HepG2 (cell line): ENCODE measurements at regions not wholly inside any gene's neighbourhood (a gene's known extent, or its start where the extent isn't known, plus 50 kb on each side); places are given as distances from the start of the nearest gene placed in this dataset.

Experiments used
- ATAC-seq: fragments of 200-7000 bp; cut with Tn5 transposase; 3 replicates; pipeline ENCODE4 v1.9.1; 2020; ENCODE audit warnings: mild to moderate bottlenecking, moderate library complexity
- BruUV-seq: library from RNA; stranded (reverse); fragments of 400-500 nt; replicated peaks from 2 replicates; lab custom pipeline; 2021; lab: Mats Ljungman, UMichigan
- CTCF ChIA-PET: fragments of 300-600 bp; formaldehyde crosslinking; extraction: SDS; loops from one replicate; lab custom pipeline; 2021; ENCODE audit warnings: low total read pairs, inconsistent platforms, low intra/inter-chr PET ratio; lab: Yijun Ruan, JAX
- POLR2A ChIA-PET: fragments of 350-600 bp; sonication (Branson Sonifier 250); formaldehyde crosslinking; loops from one replicate; lab custom pipeline; 2020; ENCODE audit warnings: antibody characterized with exemption, inconsistent platforms; lab: Yijun Ruan, JAX
- DNase-seq: peaks from one replicate; pipeline ENCODE4 v3.0.0-alpha.2; 2015; ENCODE audit warnings: low spot score
- FAIRE-seq: peaks from 3 replicates; lab custom pipeline; 2011; peaks lifted over from hg19 to GRCh38; lab: Jason Lieb, UNC
- H2AFZ ChIP-seq: one replicate; pipeline ENCODE4 v1.6.1; 2011; ENCODE audit warnings: low read length, inconsistent platforms
- H3K27ac ChIP-seq: fragments of 300-600 bp; 3 replicates; pipeline ENCODE4 v1.8.0; 2011; ENCODE audit warnings: mixed run types, mild to moderate bottlenecking, mixed read lengths, low read length, inconsistent platforms; ENCODE audit not compliant: insufficient read depth; ENCODE audit errors: extremely low read length
- H3K27me3 ChIP-seq, 2 experiments: fragments of 200-600 bp in 1 of 2; 2 replicates in 1 of 2; 3 replicates in 1 of 2; pipeline versions ENCODE4 v1.6.0 to v1.8.0; 2011; ENCODE audit warnings: low read length in 2 of 2, mild to moderate bottlenecking in 2 of 2, moderate library complexity in 2 of 2, inconsistent platforms in 1 of 2; ENCODE audit not compliant: insufficient read depth in 2 of 2, control insufficient read depth in 1 of 2
- H3K36me3 ChIP-seq, 2 experiments: fragments of 200-600 bp in 1 of 2; replicated peaks in 1 of 2; 2 replicates in 1 of 2; 3 replicates in 1 of 2; pipeline versions ENCODE4 v1.5.1 to v1.8.0; 2011; ENCODE audit warnings: low read length in 2 of 2, inconsistent platforms in 1 of 2; ENCODE audit not compliant: insufficient read depth in 2 of 2, control insufficient read depth in 1 of 2
- H3K4me1 ChIP-seq: 2 replicates; pipeline ENCODE4 v1.5.1; 2012; ENCODE audit warnings: low read length, inconsistent platforms; ENCODE audit not compliant: insufficient read depth
- H3K4me2 ChIP-seq: 2 replicates; pipeline ENCODE4 v1.6.0; 2011; ENCODE audit warnings: low read depth, low read length, inconsistent platforms
- H3K4me3 ChIP-seq, 3 experiments: fragments of 200-600 bp in 1 of 3; sonication (generic), shearing (Covaris generic) in 1 of 3; replicated peaks in 1 of 3; 2 replicates each; pipeline ENCODE4 v1.5.1; 2011 to 2016; ENCODE audit warnings: low read length in 3 of 3, inconsistent platforms in 2 of 3, low read depth in 2 of 3, mild to moderate bottlenecking in 2 of 3, control low read depth in 1 of 3, mixed read lengths in 1 of 3; ENCODE audit not compliant: insufficient read depth in 1 of 3
- H3K79me2 ChIP-seq: one replicate; pipeline ENCODE4 v1.6.1; 2011; ENCODE audit warnings: low read length, inconsistent platforms; ENCODE audit not compliant: insufficient read depth
- H3K9ac ChIP-seq: 2 replicates; pipeline ENCODE4 v1.6.0; 2011; ENCODE audit warnings: mild to moderate bottlenecking, low read depth, low read length, inconsistent platforms; ENCODE audit not compliant: insufficient read depth
- H3K9me3 ChIP-seq: 2 replicates; pipeline ENCODE4 v1.5.1; 2012; ENCODE audit warnings: mild to moderate bottlenecking, low read length
- H4K20me1 ChIP-seq: 2 replicates; pipeline ENCODE4 v1.6.0; 2011; ENCODE audit warnings: inconsistent platforms, mild to moderate bottlenecking, low read length, moderate library complexity; ENCODE audit not compliant: insufficient read depth
- DNMT3B ChIP-seq: conservative IDR thresholded peaks from 2 replicates; pipeline ENCODE4 v1.6.1; 2016; ENCODE audit warnings: missing biosample characterization, control low read depth
- EHMT2 ChIP-seq: fragments of 200-600 bp; sonication (generic); IDR thresholded peaks from 2 replicates; pipeline ENCODE4 v1.7.0; 2017; ENCODE audit warnings: antibody characterized with exemption, low read depth, low read length, borderline replicate concordance
- ZNF205 ChIP-seq: IDR thresholded peaks from 2 replicates; pipeline ENCODE4 v1.6.1; 2018; ENCODE audit warnings: missing biosample characterization, missing genetic modification reagents
- ZNF383 ChIP-seq: sonication (generic); formaldehyde crosslinking; IDR thresholded peaks from 2 replicates; pipeline ENCODE4 v1.4.0; 2020; ENCODE audit warnings: missing genetic modification reagents, mild to moderate bottlenecking, borderline replicate concordance
- WGBS: methylation state at CpG from one replicate; pipeline ENCODE4 v1.1.6; 2017; ENCODE audit warnings: low lambda C conversion rate; 5-methylcytosine and 5-hydroxymethylcytosine counted together
- in situ Hi-C: cut with HindIII; loops from 2 replicates; pipeline ENCODE4 v1.10.0; 2017; ENCODE audit warnings: low pct_unique_long_range_greater_than_20kb; ENCODE audit not compliant: extremely low pct_ligation_motif_present
- intact Hi-C: fragments of 100-400 bp; cut with micrococcal nuclease; formaldehyde crosslinking; loops from one replicate; pipeline ENCODE4 v1.10.0; 2022; ENCODE audit not compliant: unreplicated experiment
- TF ChIP-seq, protein P1 (sequence below): sonication (generic); formaldehyde crosslinking; IDR thresholded peaks from 2 replicates; pipeline ENCODE4 v1.5.0; 2020; ENCODE audit warnings: mild to moderate bottlenecking, low read depth, missing genetic modification reagents, borderline replicate concordance
- TF ChIP-seq, protein P2 (sequence below): sonication (generic); formaldehyde crosslinking; IDR thresholded peaks from 2 replicates; pipeline ENCODE4 v1.8.0; 2022; ENCODE audit warnings: missing genetic modification reagents, mild to moderate bottlenecking, moderate library complexity, borderline replicate concordance

DNA sequence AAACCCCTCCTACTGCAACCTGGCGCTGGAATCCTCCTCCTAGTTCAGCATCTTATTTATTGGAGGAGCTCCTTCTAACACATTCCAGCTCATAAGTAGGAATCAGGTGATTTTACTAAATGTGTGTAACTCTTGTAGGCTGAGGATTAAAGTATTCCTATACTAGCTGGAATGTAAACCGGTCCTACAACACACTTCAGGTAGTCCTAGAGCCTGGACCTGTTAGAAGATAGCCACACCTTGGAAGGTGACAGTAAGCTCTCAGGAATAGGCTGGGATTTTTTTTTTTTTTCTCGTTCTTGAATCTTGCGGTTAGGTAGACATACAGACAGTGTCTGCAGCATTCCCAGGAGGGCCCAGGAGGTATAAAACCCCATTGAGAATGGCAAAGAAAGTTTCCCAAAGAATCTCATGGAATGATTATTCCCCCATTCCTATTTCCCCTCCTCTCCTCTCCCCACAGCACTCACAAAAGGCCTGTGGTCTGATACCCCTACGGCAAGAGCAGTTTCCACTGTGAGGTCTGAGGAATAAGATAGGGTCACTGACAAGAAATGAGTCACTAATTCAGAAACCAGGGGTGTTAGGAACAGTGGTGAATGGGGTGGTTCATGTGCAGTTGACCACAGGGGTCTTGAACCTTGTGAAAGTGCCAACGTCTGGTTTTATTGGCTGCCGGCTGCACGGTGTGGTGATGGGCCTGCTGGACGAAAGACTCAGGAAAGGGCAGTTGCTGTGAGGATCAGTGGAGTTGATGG, 267.1 kb downstream of the UTP18 start:
- Histone ChIP-seq H3K9me3 (no peaks in the 10 kb centered on the region), H3K4me1 (no peaks in the 10 kb centered on the region), H3K4me3 (no peak overlapping the region), H3K79me2 (no peaks in the 10 kb centered on the region), H4K20me1 (no peaks in the 10 kb centered on the region), H3K36me3 (no peaks in the 10 kb centered on the region), H2AFZ (no peak overlapping the region), H3K4me2 (no peak overlapping the region), H3K27me3 (no peaks in the 10 kb centered on the region), H3K9ac (no peak overlapping the region), H3K27ac (no peak overlapping the region)
- TF ChIP-seq ZNF205 (CRISPR knock-in tag) (no peak), DNMT3B (no peak), EHMT2 (no peak), ZNF383 (CRISPR knock-in tag) (no peak)
- TF ChIP-seq, protein P1, sequence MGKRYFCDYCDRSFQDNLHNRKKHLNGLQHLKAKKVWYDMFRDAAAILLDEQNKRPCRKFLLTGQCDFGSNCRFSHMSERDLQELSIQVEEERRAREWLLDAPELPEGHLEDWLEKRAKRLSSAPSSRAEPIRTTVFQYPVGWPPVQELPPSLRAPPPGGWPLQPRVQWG (CRISPR knock-in tag): no peak
- TF ChIP-seq, protein P2, sequence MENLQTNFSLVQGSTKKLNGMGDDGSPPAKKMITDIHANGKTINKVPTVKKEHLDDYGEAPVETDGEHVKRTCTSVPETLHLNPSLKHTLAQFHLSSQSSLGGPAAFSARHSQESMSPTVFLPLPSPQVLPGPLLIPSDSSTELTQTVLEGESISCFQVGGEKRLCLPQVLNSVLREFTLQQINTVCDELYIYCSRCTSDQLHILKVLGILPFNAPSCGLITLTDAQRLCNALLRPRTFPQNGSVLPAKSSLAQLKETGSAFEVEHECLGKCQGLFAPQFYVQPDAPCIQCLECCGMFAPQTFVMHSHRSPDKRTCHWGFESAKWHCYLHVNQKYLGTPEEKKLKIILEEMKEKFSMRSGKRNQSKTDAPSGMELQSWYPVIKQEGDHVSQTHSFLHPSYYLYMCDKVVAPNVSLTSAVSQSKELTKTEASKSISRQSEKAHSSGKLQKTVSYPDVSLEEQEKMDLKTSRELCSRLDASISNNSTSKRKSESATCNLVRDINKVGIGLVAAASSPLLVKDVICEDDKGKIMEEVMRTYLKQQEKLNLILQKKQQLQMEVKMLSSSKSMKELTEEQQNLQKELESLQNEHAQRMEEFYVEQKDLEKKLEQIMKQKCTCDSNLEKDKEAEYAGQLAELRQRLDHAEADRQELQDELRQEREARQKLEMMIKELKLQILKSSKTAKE (CRISPR knock-in tag): no peak
- CTCF ChIA-PET: no interaction called here
- POLR2A ChIA-PET: no interaction called here
- in situ Hi-C loops: loop anchor here (25.0 kb wide), 1 partner anchor 140 kb away; no protein-coding TSS in a partner anchor
- intact Hi-C loops: no loop called here
- no peak for FAIRE-seq
- 10% methylated on average over 9 of the region's 9 CpGs for WGBS
- BruUV-seq: no TSS peak
- ATAC-seq: no peak
- no peak for DNase-seq
